GM19397 (cell line): ENCODE measurements at regions not wholly inside any gene's neighbourhood (a gene's known extent, or its start where the extent isn't known, plus 50 kb on each side); places are given as distances from the start of the nearest gene placed in this dataset.
"Not testable (repeated sequence)": the region's sequence is repeated elsewhere in the genome, so short reads cannot be mapped to it uniquely, and the experiment has no call there.

Experiments
- ATAC-seq: cut with Tn5 transposase; IDR thresholded peaks from one replicate; pipeline ENCODE4 v1.9.1; 2021; ENCODE audit warnings: mild to moderate bottlenecking, moderate library complexity; ENCODE audit not compliant: unreplicated experiment

- ATAC-seq, result no peak
These were observed 101.7 kb upstream of the FGGY start for GRCh38 chr1:59195151-59195550.

GRCh38 chr1:59198564-59198963 lies 98.3 kb upstream of the FGGY start:
- ATAC-seq, result no peak

GRCh38 chr1:59199147-59199546 lies 97.7 kb upstream of the FGGY start:
- no peak for ATAC-seq

GRCh38 chr1:59199719-59200376 lies 97.0 kb upstream of the FGGY start:
- no peak for ATAC-seq

GRCh38 chr1:59201341-59201740 lies 95.6 kb upstream of the FGGY start:
- no peak for ATAC-seq

- no peak for ATAC-seq
These were observed 94.4 kb upstream of the FGGY start for GRCh38 chr1:59202455-59202854.

- ATAC-seq, result no peak
These were observed 92.9 kb upstream of the FGGY start for GRCh38 chr1:59204001-59204400.

GRCh38 chr1:59206616-59207015 lies 90.3 kb upstream of the FGGY start:
- ATAC-seq, result not testable (repeated sequence)

GRCh38 chr1:59210430-59210829 lies 86.5 kb upstream of the FGGY start:
- not testable (repeated sequence) for ATAC-seq

- no peak for ATAC-seq
These were observed 84.2 kb upstream of the FGGY start for GRCh38 chr1:59212706-59213105.

GRCh38 chr1:59214248-59215208 lies 82.4 kb upstream of the FGGY start:
- ATAC-seq, result no peak

- ATAC-seq, result no peak
These were observed 81.1 kb upstream of the FGGY start for GRCh38 chr1:59215766-59216291.

- not testable (repeated sequence) for ATAC-seq
These were observed 79.5 kb upstream of the FGGY start for GRCh38 chr1:59217439-59217838.

- no peak for ATAC-seq
These were observed 78.2 kb upstream of the FGGY start for GRCh38 chr1:59218521-59219236.

GRCh38 chr1:59219916-59220315 lies 77.0 kb upstream of the FGGY start:
- ATAC-seq, result no peak

- ATAC-seq, result no peak
These were observed 76.5 kb upstream of the FGGY start for GRCh38 chr1:59220356-59220755.

- ATAC-seq, result no peak
These were observed 73.7 kb upstream of the FGGY start for GRCh38 chr1:59223198-59223597.

- no peak for ATAC-seq
These were observed 72.8 kb upstream of the FGGY start for GRCh38 chr1:59223989-59224634.

GRCh38 chr1:59225594-59226316 lies 71.1 kb upstream of the FGGY start:
- no peak for ATAC-seq

- no peak for ATAC-seq
These were observed 67.8 kb upstream of the FGGY start for GRCh38 chr1:59229138-59229537.
